ENCODE measurements at regions not wholly inside any gene's neighbourhood (a gene's known extent, or its start where the extent isn't known, plus 50 kb on each side); places are given as distances from the start of the nearest gene placed in this dataset.

GRCh38 chr2:128696421-128696820, 377.8 kb upstream of the HS6ST1 start:
- TF ChIP-seq POLR2AphosphoS5 (IDR thresholded peaks at IDR 0.05) (no peak), CTCF (IDR thresholded peaks at IDR 0.05) (no peak), POLR2A (IDR thresholded peaks at IDR 0.05) (no peak), EP300 (IDR thresholded peaks at IDR 0.05) (no peak)
- H3K36me3 ChIP-seq, result no peaks in the 10 kb centered on the region
- no peaks in the 10 kb centered on the region for H3K27me3 ChIP-seq
- no peak for ATAC-seq
- no peak overlapping the region for H3K4me3 ChIP-seq
- 80 to 91% methylated on average over 1 to 6 of the region's 6 CpGs for WGBS, 2 donors (ENCODE audit: low coverage in 1 of 2)
- H3K27ac ChIP-seq, result no peak overlapping the region
- no peaks in the 10 kb centered on the region for H3K4me1 ChIP-seq
- no peaks in the 10 kb centered on the region for H3K9me3 ChIP-seq

GRCh38 chr2:128701418-128701817, 382.8 kb upstream of the HS6ST1 start:
- Histone ChIP-seq H3K4me1 (no peaks in the 10 kb centered on the region), H3K27me3 (no peaks in the 10 kb centered on the region), H3K4me3 (no peak overlapping the region), H3K9me3 (peaks cover 0 to under 1% (median 0%) of the 10 kb centered on the region in 3 donors), H3K27ac (no peak overlapping the region), H3K36me3 (no peaks in the 10 kb centered on the region)
- TF ChIP-seq CTCF (IDR thresholded peaks at IDR 0.05) (no peak), POLR2AphosphoS5 (IDR thresholded peaks at IDR 0.05) (no peak), EP300 (IDR thresholded peaks at IDR 0.05) (no peak), POLR2A (IDR thresholded peaks at IDR 0.05) (no peak)
- WGBS, 2 donors (ENCODE audit: low coverage in 1 of 2), result 94 to 100% methylated on average over 2 of the region's 2 CpGs
- ATAC-seq, result no peak

GRCh38 chr2:128702616-128703015, 383.9 kb upstream of the HS6ST1 start:
- Histone ChIP-seq H3K4me3 (no peak overlapping the region), H3K4me1 (no peaks in the 10 kb centered on the region), H3K36me3 (no peaks in the 10 kb centered on the region), H3K27me3 (no peaks in the 10 kb centered on the region), H3K9me3 (peaks cover 0 to 12% (median 2%) of the 10 kb centered on the region in 3 donors), H3K27ac (no peak overlapping the region)
- ATAC-seq, result no peak
- no peak for TF ChIP-seq POLR2AphosphoS5 (IDR thresholded peaks at IDR 0.05)
- TF ChIP-seq CTCF (IDR thresholded peaks at IDR 0.05), result no peak
- TF ChIP-seq POLR2A (IDR thresholded peaks at IDR 0.05), result no peak
- no peak for TF ChIP-seq EP300 (IDR thresholded peaks at IDR 0.05)
- 67 to 75% methylated on average over 1 of the region's 1 CpG for WGBS, 2 donors (ENCODE audit: low coverage in 1 of 2)

- ATAC-seq, result no peak
- H3K36me3 ChIP-seq, result no peaks in the 10 kb centered on the region
- H3K27me3 ChIP-seq, result peaks cover 5% of the 10 kb centered on the region
- no peak overlapping the region for H3K27ac ChIP-seq
- H3K4me1 ChIP-seq, result no peaks in the 10 kb centered on the region
- H3K4me3 ChIP-seq, result no peak overlapping the region
- peaks cover 0 to 29% (median 2%) of the 10 kb centered on the region in 3 donors for H3K9me3 ChIP-seq
- TF ChIP-seq CTCF (IDR thresholded peaks at IDR 0.05) (no peak), POLR2A (IDR thresholded peaks at IDR 0.05) (no peak), POLR2AphosphoS5 (IDR thresholded peaks at IDR 0.05) (no peak), EP300 (IDR thresholded peaks at IDR 0.05) (no peak)
These were observed 389.6 kb upstream of the HS6ST1 start for GRCh38 chr2:128708106-128708816.

- peaks cover 0 to 29% (median 2%) of the 10 kb centered on the region in 3 donors for H3K9me3 ChIP-seq
- H3K4me3 ChIP-seq, result no peak overlapping the region
- no peaks in the 10 kb centered on the region for H3K36me3 ChIP-seq
- ATAC-seq, result no peak
- H3K4me1 ChIP-seq, result no peaks in the 10 kb centered on the region
- no peak overlapping the region for H3K27ac ChIP-seq
- H3K27me3 ChIP-seq, result peaks cover 11% of the 10 kb centered on the region
- 100% methylated on average over 1 to 3 of the region's 5 CpGs for WGBS, 2 donors (ENCODE audit: low coverage in 1 of 2)
- TF ChIP-seq EP300 (IDR thresholded peaks at IDR 0.05), result no peak
- TF ChIP-seq POLR2AphosphoS5 (IDR thresholded peaks at IDR 0.05), result no peak
- TF ChIP-seq CTCF (IDR thresholded peaks at IDR 0.05), result no peak
- TF ChIP-seq POLR2A (IDR thresholded peaks at IDR 0.05), result no peak
These were observed 391.6 kb upstream of the HS6ST1 start for GRCh38 chr2:128710242-128710641.

Data from gastroesophageal sphincter (tissue), 4 donors.